IMR-90 (cell line): ENCODE measurements at regions not wholly inside any gene's neighbourhood (a gene's known extent, or its start where the extent isn't known, plus 50 kb on each side); places are given as distances from the start of the nearest gene placed in this dataset.

Experiments used
- POLR2A ChIP-seq: IDR thresholded peaks from 2 replicates; pipeline ENCODE4 v1.6.1; 2012; ENCODE audit warnings: mild to moderate bottlenecking, low read depth, low read length
- RFX5 ChIP-seq: IDR thresholded peaks from 2 replicates; pipeline ENCODE4 v1.8.0; 2012; ENCODE audit warnings: low read depth, mild to moderate bottlenecking, low read length, moderate library complexity
- TF ChIP-seq, protein P1 (sequence below): conservative IDR thresholded peaks from 2 replicates; pipeline ENCODE4 v1.5.1; 2012; ENCODE audit warnings: mild to moderate bottlenecking, low read depth, low read length, improper control_type of control experiment

DNA sequence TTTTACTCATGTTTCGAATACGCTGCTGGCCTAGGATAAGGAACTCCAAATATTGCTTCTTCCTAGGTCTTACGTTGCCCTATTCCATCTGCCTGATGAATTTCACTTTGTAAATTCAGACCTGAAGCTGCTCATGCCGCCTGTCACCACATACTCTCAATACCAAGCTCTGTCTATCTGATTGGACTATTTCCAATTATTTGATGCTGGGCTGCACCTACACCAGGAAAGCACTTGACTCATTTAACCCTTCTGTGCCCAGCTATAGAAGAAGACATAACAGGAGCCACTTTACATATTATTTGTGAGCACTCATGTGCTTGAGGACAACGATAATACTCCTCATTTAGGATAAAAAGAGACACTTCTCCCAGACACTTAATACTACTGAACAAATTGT is 1293.9 kb upstream of the LRRTM1 start:
- TF ChIP-seq, protein P1, sequence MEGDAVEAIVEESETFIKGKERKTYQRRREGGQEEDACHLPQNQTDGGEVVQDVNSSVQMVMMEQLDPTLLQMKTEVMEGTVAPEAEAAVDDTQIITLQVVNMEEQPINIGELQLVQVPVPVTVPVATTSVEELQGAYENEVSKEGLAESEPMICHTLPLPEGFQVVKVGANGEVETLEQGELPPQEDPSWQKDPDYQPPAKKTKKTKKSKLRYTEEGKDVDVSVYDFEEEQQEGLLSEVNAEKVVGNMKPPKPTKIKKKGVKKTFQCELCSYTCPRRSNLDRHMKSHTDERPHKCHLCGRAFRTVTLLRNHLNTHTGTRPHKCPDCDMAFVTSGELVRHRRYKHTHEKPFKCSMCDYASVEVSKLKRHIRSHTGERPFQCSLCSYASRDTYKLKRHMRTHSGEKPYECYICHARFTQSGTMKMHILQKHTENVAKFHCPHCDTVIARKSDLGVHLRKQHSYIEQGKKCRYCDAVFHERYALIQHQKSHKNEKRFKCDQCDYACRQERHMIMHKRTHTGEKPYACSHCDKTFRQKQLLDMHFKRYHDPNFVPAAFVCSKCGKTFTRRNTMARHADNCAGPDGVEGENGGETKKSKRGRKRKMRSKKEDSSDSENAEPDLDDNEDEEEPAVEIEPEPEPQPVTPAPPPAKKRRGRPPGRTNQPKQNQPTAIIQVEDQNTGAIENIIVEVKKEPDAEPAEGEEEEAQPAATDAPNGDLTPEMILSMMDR, result no peak
- TF ChIP-seq POLR2A, result no peak
- TF ChIP-seq RFX5, result no peak
